KMS-11 (cell line): ENCODE measurements at regions not wholly inside any gene's neighbourhood (a gene's known extent, or its start where the extent isn't known, plus 50 kb on each side); places are given as distances from the start of the nearest gene placed in this dataset.

Source experiments
- H2AFZ ChIP-seq: fragments of 200-600 bp; sonication (generic); 2 replicates; pipeline ENCODE4 v1.6.1; 2016; ENCODE audit warnings: antibody characterized with exemption, mixed run types, low read depth
- H3K27ac ChIP-seq: fragments of 200-600 bp; sonication (generic); 2 replicates; pipeline ENCODE4 v1.6.1; 2016; ENCODE audit warnings: mild to moderate bottlenecking, mixed run types
- H3K27me3 ChIP-seq: fragments of 200-600 bp; sonication (generic); 2 replicates; pipeline ENCODE4 v1.6.1; 2017; ENCODE audit warnings: mild to moderate bottlenecking, low read depth, mixed run types, moderate library complexity; ENCODE audit not compliant: insufficient read depth
- H3K36me3 ChIP-seq: fragments of 200-600 bp; sonication (generic); 2 replicates; pipeline ENCODE4 v1.6.1; 2017; ENCODE audit warnings: mild to moderate bottlenecking, mixed run types; ENCODE audit not compliant: insufficient read depth
- H3K4me1 ChIP-seq: fragments of 200-600 bp; sonication (generic); 2 replicates; pipeline ENCODE4 v1.6.1; 2016; ENCODE audit warnings: mild to moderate bottlenecking, low read depth, mixed run types; ENCODE audit not compliant: poor library complexity, severe bottlenecking
- H3K4me2 ChIP-seq: fragments of 200-600 bp; sonication (generic); 2 replicates; pipeline ENCODE4 v1.7.0; 2016; ENCODE audit warnings: mild to moderate bottlenecking, mixed run types
- H3K4me3 ChIP-seq: fragments of 200-600 bp; sonication (generic); IDR thresholded peaks from 2 replicates; pipeline ENCODE4 v1.6.1; 2017; ENCODE audit warnings: low read depth, low read length, mixed read lengths; ENCODE audit not compliant: insufficient read depth
- H3K79me2 ChIP-seq: fragments of 200-600 bp; sonication (generic); 2 replicates; pipeline ENCODE4 v1.6.1; 2016; ENCODE audit warnings: low read depth, mixed run types; ENCODE audit not compliant: insufficient read depth
- H3K9ac ChIP-seq: fragments of 200-600 bp; sonication (generic); 2 replicates; pipeline ENCODE4 v1.6.1; 2016; ENCODE audit warnings: mild to moderate bottlenecking, mixed run types
- H4K20me1 ChIP-seq: fragments of 200-600 bp; sonication (generic); 2 replicates; pipeline ENCODE4 v1.6.1; 2016; ENCODE audit warnings: mild to moderate bottlenecking, mixed run types; ENCODE audit not compliant: insufficient read depth
- TF ChIP-seq, protein P1 (sequence below): fragments of 200-600 bp; sonication (generic); conservative IDR thresholded peaks from 2 replicates; pipeline ENCODE4 v1.6.1; 2017; ENCODE audit warnings: low read depth, mild to moderate bottlenecking, antibody characterized with exemption, low read length, moderate library complexity, mixed read lengths

DNA sequence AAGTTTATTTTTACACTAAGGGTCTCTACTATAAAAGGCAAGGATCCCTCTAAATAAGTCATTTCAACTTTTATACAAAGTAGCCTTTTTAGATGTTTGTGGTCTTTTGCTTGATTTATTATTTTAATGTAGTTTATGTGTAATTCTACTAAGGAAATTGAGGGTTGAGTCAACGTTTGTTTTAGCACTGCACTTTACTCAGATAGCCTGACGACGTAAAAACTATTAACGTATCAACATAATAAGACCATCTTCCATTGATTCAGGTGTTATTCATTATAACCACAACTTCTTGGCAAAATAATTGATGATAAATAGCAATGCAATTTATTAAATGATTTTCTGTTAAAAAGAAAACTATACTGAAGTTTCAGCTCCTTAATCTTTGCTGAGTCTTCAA is 1103.6 kb upstream of the ACVR2A start:
- Histone ChIP-seq H3K9ac (no peak overlapping the region), H2AFZ (no peak overlapping the region), H3K4me1 (no peaks in the 10 kb centered on the region), H3K4me3 (no peak overlapping the region), H3K27ac (no peak overlapping the region), H4K20me1 (no peaks in the 10 kb centered on the region), H3K36me3 (no peaks in the 10 kb centered on the region), H3K27me3 (no peaks in the 10 kb centered on the region), H3K79me2 (no peaks in the 10 kb centered on the region), H3K4me2 (no peak overlapping the region)
- TF ChIP-seq, protein P1, sequence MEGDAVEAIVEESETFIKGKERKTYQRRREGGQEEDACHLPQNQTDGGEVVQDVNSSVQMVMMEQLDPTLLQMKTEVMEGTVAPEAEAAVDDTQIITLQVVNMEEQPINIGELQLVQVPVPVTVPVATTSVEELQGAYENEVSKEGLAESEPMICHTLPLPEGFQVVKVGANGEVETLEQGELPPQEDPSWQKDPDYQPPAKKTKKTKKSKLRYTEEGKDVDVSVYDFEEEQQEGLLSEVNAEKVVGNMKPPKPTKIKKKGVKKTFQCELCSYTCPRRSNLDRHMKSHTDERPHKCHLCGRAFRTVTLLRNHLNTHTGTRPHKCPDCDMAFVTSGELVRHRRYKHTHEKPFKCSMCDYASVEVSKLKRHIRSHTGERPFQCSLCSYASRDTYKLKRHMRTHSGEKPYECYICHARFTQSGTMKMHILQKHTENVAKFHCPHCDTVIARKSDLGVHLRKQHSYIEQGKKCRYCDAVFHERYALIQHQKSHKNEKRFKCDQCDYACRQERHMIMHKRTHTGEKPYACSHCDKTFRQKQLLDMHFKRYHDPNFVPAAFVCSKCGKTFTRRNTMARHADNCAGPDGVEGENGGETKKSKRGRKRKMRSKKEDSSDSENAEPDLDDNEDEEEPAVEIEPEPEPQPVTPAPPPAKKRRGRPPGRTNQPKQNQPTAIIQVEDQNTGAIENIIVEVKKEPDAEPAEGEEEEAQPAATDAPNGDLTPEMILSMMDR = no peak

GRCh38 chr2:146734821-146735190 is 1110.0 kb upstream of the ACVR2A start:
- no peaks in the 10 kb centered on the region for H3K27me3 ChIP-seq
- H3K36me3 ChIP-seq = no peaks in the 10 kb centered on the region
- peaks cover 5% of the 10 kb centered on the region for H3K4me1 ChIP-seq
- TF ChIP-seq, protein P1 = no peak
- no peak overlapping the region for H3K4me3 ChIP-seq
- H3K4me2 ChIP-seq = no peak overlapping the region
- no peak overlapping the region for H2AFZ ChIP-seq
- H3K27ac ChIP-seq = no peak overlapping the region
- no peak overlapping the region for H3K9ac ChIP-seq
- no peaks in the 10 kb centered on the region for H3K79me2 ChIP-seq
- no peaks in the 10 kb centered on the region for H4K20me1 ChIP-seq

GRCh38 chr2:146734042-146734820 is 1110.6 kb upstream of the ACVR2A start:
- Histone ChIP-seq H4K20me1 (no peaks in the 10 kb centered on the region), H3K4me2 (no peak overlapping the region), H3K9ac (no peak overlapping the region), H3K4me3 (no peak overlapping the region), H3K36me3 (no peaks in the 10 kb centered on the region), H3K79me2 (no peaks in the 10 kb centered on the region), H3K4me1 (peaks cover 5% of the 10 kb centered on the region), H3K27me3 (no peaks in the 10 kb centered on the region), H2AFZ (no peak overlapping the region), H3K27ac (no peak overlapping the region)
- TF ChIP-seq, protein P1 = peak; percentile 58; the same call in 1 of the 2 replicates

DNA sequence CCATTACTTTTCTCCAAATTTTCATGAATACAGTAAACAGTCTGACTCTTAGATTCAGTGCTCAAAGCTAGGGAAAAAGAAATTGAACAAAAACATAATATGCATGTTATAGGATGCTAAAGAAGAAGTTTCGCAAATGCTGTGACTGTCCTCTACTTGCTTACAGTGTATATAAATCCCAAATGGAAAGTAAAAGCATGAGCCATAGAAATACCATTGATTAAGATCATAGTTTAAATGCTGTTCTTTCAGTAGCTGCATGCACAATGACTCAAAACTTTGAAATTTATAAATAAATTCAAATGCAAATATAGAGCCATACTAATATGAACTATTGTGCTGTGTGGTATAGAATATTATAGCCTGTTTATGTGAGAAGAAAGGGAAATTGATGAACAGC is 1113.9 kb upstream of the ACVR2A start:
- H4K20me1 ChIP-seq = no peaks in the 10 kb centered on the region
- peaks cover 5% of the 10 kb centered on the region for H3K4me1 ChIP-seq
- H3K27me3 ChIP-seq = no peaks in the 10 kb centered on the region
- H3K4me2 ChIP-seq = no peak overlapping the region
- no peak overlapping the region for H3K9ac ChIP-seq
- no peaks in the 10 kb centered on the region for H3K36me3 ChIP-seq
- no peak overlapping the region for H3K4me3 ChIP-seq
- TF ChIP-seq, protein P1 = no peak
- H3K27ac ChIP-seq = no peak overlapping the region
- no peaks in the 10 kb centered on the region for H3K79me2 ChIP-seq
- H2AFZ ChIP-seq = no peak overlapping the region
